ENCODE measurements at regions not wholly inside any gene's neighbourhood (a gene's known extent, or its start where the extent isn't known, plus 50 kb on each side); places are given as distances from the start of the nearest gene placed in this dataset.

GRCh38 chr2:209002054-209002453 lies 421.8 kb upstream of the MAP2 start:
- H3K4me3 ChIP-seq (ENCODE audit: low read depth in 2 of 2, low read length in 1 of 2): no peak overlapping the region
- WGBS (ENCODE audit: low lambda C conversion rate): 21% methylated on average over 1 of the region's 1 CpG
- H2AFZ ChIP-seq (ENCODE audit: low read depth): no peak overlapping the region
- no peaks in the 10 kb centered on the region for H3K79me2 ChIP-seq (ENCODE audit: insufficient read depth)
- H3K4me2 ChIP-seq: no peak overlapping the region
- H3K27me3 ChIP-seq (ENCODE audit: insufficient read depth): no peaks in the 10 kb centered on the region
- ChIA-PET POLR2A (no interaction called here), CTCF (no interaction called here)
- H4K20me1 ChIP-seq (ENCODE audit: insufficient read depth): no peaks in the 10 kb centered on the region
- no peak for DNase-seq
- no peak for TF ChIP-seq MAX (IDR thresholded peaks at IDR 0.05; ENCODE audit: low read depth)
- no peak for TF ChIP-seq RXRA (IDR thresholded peaks at IDR 0.05; ENCODE audit: borderline replicate concordance, low read depth)
- TF ChIP-seq CTCF (IDR thresholded peaks at IDR 0.05): no peak
- no peak for TF ChIP-seq PBX3 (IDR thresholded peaks at IDR 0.05)
- TF ChIP-seq TEAD4 (IDR thresholded peaks at IDR 0.05; ENCODE audit: borderline replicate concordance, insufficient read depth): no peak
- TF ChIP-seq, protein P1, sequence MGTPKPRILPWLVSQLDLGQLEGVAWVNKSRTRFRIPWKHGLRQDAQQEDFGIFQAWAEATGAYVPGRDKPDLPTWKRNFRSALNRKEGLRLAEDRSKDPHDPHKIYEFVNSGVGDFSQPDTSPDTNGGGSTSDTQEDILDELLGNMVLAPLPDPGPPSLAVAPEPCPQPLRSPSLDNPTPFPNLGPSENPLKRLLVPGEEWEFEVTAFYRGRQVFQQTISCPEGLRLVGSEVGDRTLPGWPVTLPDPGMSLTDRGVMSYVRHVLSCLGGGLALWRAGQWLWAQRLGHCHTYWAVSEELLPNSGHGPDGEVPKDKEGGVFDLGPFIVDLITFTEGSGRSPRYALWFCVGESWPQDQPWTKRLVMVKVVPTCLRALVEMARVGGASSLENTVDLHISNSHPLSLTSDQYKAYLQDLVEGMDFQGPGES (IDR thresholded peaks at IDR 0.05; ENCODE audit: low read depth, low read length): no peak
- no peak for TF ChIP-seq ELF1 (IDR thresholded peaks at IDR 0.05)
- TF ChIP-seq FOXM1 (IDR thresholded peaks at IDR 0.05; ENCODE audit: low read depth): no peak
- TF ChIP-seq YY1 (IDR thresholded peaks at IDR 0.05; ENCODE audit: low read depth): no peak
- TF ChIP-seq, protein P2, sequence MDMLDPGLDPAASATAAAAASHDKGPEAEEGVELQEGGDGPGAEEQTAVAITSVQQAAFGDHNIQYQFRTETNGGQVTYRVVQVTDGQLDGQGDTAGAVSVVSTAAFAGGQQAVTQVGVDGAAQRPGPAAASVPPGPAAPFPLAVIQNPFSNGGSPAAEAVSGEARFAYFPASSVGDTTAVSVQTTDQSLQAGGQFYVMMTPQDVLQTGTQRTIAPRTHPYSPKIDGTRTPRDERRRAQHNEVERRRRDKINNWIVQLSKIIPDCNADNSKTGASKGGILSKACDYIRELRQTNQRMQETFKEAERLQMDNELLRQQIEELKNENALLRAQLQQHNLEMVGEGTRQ (IDR thresholded peaks at IDR 0.05; ENCODE audit: borderline replicate concordance, low read depth, low read length): no peak
- no peak for TF ChIP-seq NRF1 (IDR thresholded peaks at IDR 0.05; ENCODE audit: low read depth, low read length)
- no peaks in the 10 kb centered on the region for H3K36me3 ChIP-seq (replicated peaks in 1 of 2; ENCODE audit: control insufficient read depth in 1 of 2, insufficient read depth in 2 of 2, low read length in 1 of 2)
- no peaks in the 10 kb centered on the region for H3F3A ChIP-seq (replicated peaks; ENCODE audit: insufficient read depth)
- H3K9ac ChIP-seq: no peak overlapping the region
- H3K27ac ChIP-seq (ENCODE audit: low read depth in 2 of 2, low read length in 1 of 2): no peak overlapping the region
- H3K9me3 ChIP-seq: no peaks in the 10 kb centered on the region
- no peaks in the 10 kb centered on the region for H3K4me1 ChIP-seq (ENCODE audit: control insufficient read depth in 1 of 2, insufficient read depth in 2 of 2, low read depth in 1 of 2, low read length in 1 of 2)
- H3K9me2 ChIP-seq: no peaks in the 10 kb centered on the region

DNA sequence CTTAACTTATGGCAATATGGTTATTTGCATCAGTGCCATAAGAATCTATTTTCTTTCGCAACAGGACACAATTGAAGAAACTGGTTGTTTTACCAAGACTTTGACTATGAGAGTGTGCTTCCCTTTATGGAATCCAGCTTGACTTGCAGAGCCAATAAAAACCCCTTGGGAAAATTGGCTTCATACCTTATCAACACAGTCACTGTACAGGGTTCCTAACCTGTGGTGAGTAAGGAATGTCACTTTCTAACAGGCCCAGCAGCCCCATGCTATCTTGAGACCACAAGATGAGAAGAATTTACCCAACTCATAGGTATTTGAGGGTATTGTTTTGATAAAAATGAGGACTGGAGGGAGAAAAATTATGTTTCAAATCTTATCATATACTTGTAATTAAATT lies 418.5 kb upstream of the MAP2 start:
- WGBS (ENCODE audit: low lambda C conversion rate): 24% methylated on average over 1 of the region's 1 CpG
- Histone ChIP-seq H3K79me2 (ENCODE audit: insufficient read depth) (no peaks in the 10 kb centered on the region), H3K9me2 (no peaks in the 10 kb centered on the region), H3K27ac (ENCODE audit: low read depth in 2 of 2, low read length in 1 of 2) (no peak overlapping the region), H3K9ac (no peak overlapping the region), H3K4me1 (ENCODE audit: control insufficient read depth in 1 of 2, insufficient read depth in 2 of 2, low read depth in 1 of 2, low read length in 1 of 2) (no peaks in the 10 kb centered on the region), H3K4me3 (ENCODE audit: low read depth in 2 of 2, low read length in 1 of 2) (no peak overlapping the region), H4K20me1 (ENCODE audit: insufficient read depth) (no peaks in the 10 kb centered on the region), H3K36me3 (replicated peaks in 1 of 2; ENCODE audit: control insufficient read depth in 1 of 2, insufficient read depth in 2 of 2, low read length in 1 of 2) (no peaks in the 10 kb centered on the region), H3F3A (replicated peaks; ENCODE audit: insufficient read depth) (no peaks in the 10 kb centered on the region), H3K27me3 (ENCODE audit: insufficient read depth) (no peaks in the 10 kb centered on the region), H2AFZ (ENCODE audit: low read depth) (no peak overlapping the region), H3K4me2 (no peak overlapping the region), H3K9me3 (no peaks in the 10 kb centered on the region)
- CTCF ChIA-PET: no interaction called here
- DNase-seq: no peak
- POLR2A ChIA-PET: no interaction called here
- TF ChIP-seq RCOR1 (IDR thresholded peaks at IDR 0.05; ENCODE audit: low read length) (no peak), FOSL2 (IDR thresholded peaks at IDR 0.05; ENCODE audit: borderline replicate concordance, low read depth) (no peak), TAF1 (IDR thresholded peaks at IDR 0.05; ENCODE audit: borderline replicate concordance, low read depth, low read length) (no peak), RXRA (IDR thresholded peaks at IDR 0.05; ENCODE audit: borderline replicate concordance, low read depth) (no peak), ZBTB33 (IDR thresholded peaks at IDR 0.05; ENCODE audit: borderline replicate concordance, low read depth) (no peak), RAD21 (IDR thresholded peaks at IDR 0.05; ENCODE audit: low read length) (no peak), NRF1 (IDR thresholded peaks at IDR 0.05; ENCODE audit: low read depth, low read length) (no peak), POLR2AphosphoS5 (IDR thresholded peaks at IDR 0.05; ENCODE audit: low read depth, low read length) (no peak), MEF2A (IDR thresholded peaks at IDR 0.05; ENCODE audit: borderline replicate concordance, low read depth) (no peak)
- TF ChIP-seq, protein P2 (IDR thresholded peaks at IDR 0.05; ENCODE audit: borderline replicate concordance, low read depth, low read length): no peak
- TF ChIP-seq, protein P1 (IDR thresholded peaks at IDR 0.05; ENCODE audit: low read depth, low read length): no peak

All from SK-N-SH (cell line).